Renal cortex interstitium (tissue), 11 donors: ENCODE measurements at regions not wholly inside any gene's neighbourhood (a gene's known extent, or its start where the extent isn't known, plus 50 kb on each side); places are given as distances from the start of the nearest gene placed in this dataset.
"Not testable (repeated sequence)": the region's sequence is repeated elsewhere in the genome, so short reads cannot be mapped to it uniquely, and the experiment has no call there.

ENCODE experiments used
- DNase-seq, 11 donors: peaks; one replicate each; pipeline ENCODE4 v3.0.0-alpha.2; 2013; ENCODE audit warnings: low read depth in 9 of 11, low spot score in 4 of 11; ENCODE audit errors: extremely low read depth in 1 of 11

- no peak for DNase-seq
Measured at GRCh38 chrX:146581981-146582712, 227.4 kb upstream of the CXorf51B start.

DNA sequence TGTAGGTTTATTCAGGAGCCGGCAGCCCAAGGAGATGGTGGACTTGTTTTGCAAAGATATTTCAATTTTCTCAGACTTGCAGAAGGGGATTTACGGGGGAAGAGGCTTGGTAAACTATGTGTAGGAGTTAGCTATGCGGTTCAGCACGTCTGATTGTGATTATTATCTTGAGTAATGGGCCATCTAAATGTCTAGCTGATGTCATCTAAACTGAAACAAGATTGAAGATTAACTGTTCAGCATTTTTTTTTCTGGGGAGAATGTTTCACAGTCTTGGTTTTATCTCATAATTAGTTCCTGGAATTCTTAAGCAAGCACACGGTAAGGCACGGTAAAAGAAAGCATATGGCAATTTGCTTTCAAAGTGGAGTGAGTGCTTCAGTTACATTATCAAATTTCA lies 207.3 kb upstream of the CXorf51B start:
- DNase-seq: peak in 4 of 11 donors; percentile 13 to 21 (median 16)

- no peak for DNase-seq
Measured at GRCh38 chrX:146604196-146604595, 205.4 kb upstream of the CXorf51B start.

GRCh38 chrX:146614663-146615478 lies 194.7 kb upstream of the CXorf51B start:
- DNase-seq: peak in 4 of 11 donors; percentile 6 to 36 (median 21)

DNA sequence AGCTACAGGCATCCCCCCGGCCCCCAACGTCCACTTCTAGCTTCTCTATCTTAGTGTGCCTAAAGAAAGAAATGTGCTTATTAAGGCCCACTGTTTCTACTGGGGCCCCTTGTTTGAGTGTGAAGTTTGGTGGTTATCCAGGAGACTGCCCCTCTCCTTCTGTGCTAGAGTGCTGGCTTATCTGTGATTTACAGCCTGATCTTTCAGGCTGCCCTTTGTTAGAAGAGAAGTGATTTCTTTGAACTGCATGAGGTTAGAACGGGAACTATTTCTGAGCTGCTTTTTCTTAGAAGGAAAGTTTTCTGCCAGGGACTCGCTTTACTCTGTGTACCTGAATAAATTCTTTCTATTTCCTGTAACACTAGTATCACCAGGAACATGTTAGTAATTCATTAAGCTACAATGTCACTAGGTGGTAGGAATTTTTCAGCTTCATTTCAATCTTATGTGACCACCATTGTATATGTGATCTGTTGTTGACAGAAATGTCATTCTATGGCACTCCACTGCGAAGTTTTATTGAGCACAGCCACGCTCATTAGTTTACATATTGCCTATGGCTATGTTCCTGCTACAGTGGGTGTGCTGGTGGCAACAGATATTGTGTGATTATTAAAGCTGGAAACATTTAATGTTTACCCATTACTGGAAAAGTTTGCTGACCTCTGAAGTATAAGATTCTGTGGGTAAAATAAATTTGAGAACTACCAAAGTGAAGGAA lies 193.8 kb upstream of the CXorf51B start:
- peak in 5 of 11 donors; percentile 12 to 38 (median 23) for DNase-seq

GRCh38 chrX:146619943-146620342 lies 189.6 kb upstream of the CXorf51B start:
- not testable (repeated sequence) for DNase-seq

- no peak for DNase-seq
Measured at GRCh38 chrX:146658379-146658778, 151.2 kb upstream of the CXorf51B start.

DNA sequence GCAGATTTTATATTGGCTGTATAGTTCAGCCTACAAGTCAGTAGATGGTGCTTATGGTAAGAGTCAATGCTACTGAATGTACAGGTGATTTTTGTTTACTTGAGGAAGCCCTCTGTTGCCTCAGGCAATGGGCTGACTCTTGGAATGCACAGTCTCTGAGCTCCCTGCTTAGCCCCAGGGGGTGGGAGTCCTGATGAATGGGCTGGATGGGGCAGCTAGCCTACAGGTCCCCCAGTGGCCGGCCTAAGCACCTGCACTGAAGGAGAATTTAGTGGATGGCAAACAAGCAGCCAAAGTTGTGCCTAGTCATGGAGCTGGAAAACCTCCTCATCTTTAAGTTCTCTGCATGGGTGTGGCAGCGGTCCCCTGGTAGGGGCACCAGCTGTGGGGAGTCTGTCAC lies 101.8 kb upstream of the CXorf51B start:
- DNase-seq: no peak

DNA sequence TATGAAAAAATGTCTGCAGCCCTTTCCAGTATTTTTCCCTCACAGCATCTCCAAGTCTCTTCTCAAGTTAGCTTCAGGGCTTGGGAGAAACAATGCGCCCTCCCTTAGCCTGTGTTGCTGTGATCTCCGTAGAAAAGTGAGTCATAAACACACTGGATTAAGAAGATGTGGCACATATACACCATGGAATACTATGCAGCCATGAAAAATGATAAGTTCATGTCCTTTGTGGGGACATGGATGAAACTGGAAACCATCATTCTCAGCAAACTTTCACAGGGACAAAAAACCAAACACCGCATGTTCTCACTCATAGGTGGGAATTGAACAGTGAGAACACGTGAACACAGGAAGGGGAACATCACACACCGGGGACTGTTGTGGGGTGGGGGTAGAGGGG lies 100.7 kb upstream of the CXorf51B start:
- not testable (repeated sequence) for DNase-seq

GRCh38 chrX:146754268-146754667 lies 55.3 kb upstream of the CXorf51B start:
- DNase-seq: no peak

- DNase-seq: peak in 1 of 11 donors; percentile 1
Measured at GRCh38 chrX:146755214-146755613, 54.4 kb upstream of the CXorf51B start.
